B cell (primary cell): ENCODE measurements at regions not wholly inside any gene's neighbourhood (a gene's known extent, or its start where the extent isn't known, plus 50 kb on each side); places are given as distances from the start of the nearest gene placed in this dataset.

ENCODE experiments used
- CTCF ChIP-seq: fragments of 200-600 bp; IDR thresholded peaks from one replicate; pipeline ENCODE4 v1.8.0; 2022; ENCODE audit warnings: antibody characterized with exemption, mild to moderate bottlenecking
- EZH2 ChIP-seq: IDR thresholded peaks from 2 replicates; pipeline ENCODE4 v1.6.1; 2012; ENCODE audit warnings: borderline replicate concordance, low read depth, mild to moderate bottlenecking, moderate library complexity, low read length; ENCODE audit not compliant: insufficient read depth, poor library complexity, severe bottlenecking

- TF ChIP-seq CTCF (no peak), EZH2 (no peak)
These were observed 525.5 kb downstream of the IRS1 start for GRCh38 chr2:226274143-226274542.
